GM04503 (cell line): ENCODE measurements at regions not wholly inside any gene's neighbourhood (a gene's known extent, or its start where the extent isn't known, plus 50 kb on each side); places are given as distances from the start of the nearest gene placed in this dataset.
"Not testable (repeated sequence)": the region's sequence is repeated elsewhere in the genome, so short reads cannot be mapped to it uniquely, and the experiment has no call there.

Source experiments
- DNase-seq: peaks from one replicate; pipeline ENCODE4 v3.0.0-alpha.2; 2012; ENCODE audit warnings: low read depth

GRCh38 chr20:51187261-51187660 lies 164.4 kb upstream of the KCNG1 start:
- no peak for DNase-seq

- no peak for DNase-seq
These were observed 163.0 kb upstream of the KCNG1 start for GRCh38 chr20:51185861-51186260.

- DNase-seq: no peak
These were observed 162.4 kb upstream of the KCNG1 start for GRCh38 chr20:51185277-51185676.

- DNase-seq: no peak
These were observed 161.4 kb upstream of the KCNG1 start for GRCh38 chr20:51184289-51184688.

GRCh38 chr20:51183451-51183850 lies 160.5 kb upstream of the KCNG1 start:
- no peak for DNase-seq

GRCh38 chr20:51182571-51182970 lies 159.7 kb upstream of the KCNG1 start:
- DNase-seq: no peak

- DNase-seq: no peak
These were observed 155.2 kb upstream of the KCNG1 start for GRCh38 chr20:51178153-51178552.

- DNase-seq: no peak
These were observed 154.0 kb upstream of the KCNG1 start for GRCh38 chr20:51176876-51177275.

- DNase-seq: no peak
These were observed 153.5 kb upstream of the KCNG1 start for GRCh38 chr20:51176446-51176845.

- DNase-seq: no peak
These were observed 152.8 kb upstream of the KCNG1 start for GRCh38 chr20:51175724-51176123.

- DNase-seq: no peak
These were observed 152.2 kb upstream of the KCNG1 start for GRCh38 chr20:51175156-51175555.

- no peak for DNase-seq
These were observed 151.6 kb upstream of the KCNG1 start for GRCh38 chr20:51174536-51174935.

GRCh38 chr20:51172558-51173428 lies 149.9 kb upstream of the KCNG1 start:
- no peak for DNase-seq

- no peak for DNase-seq
These were observed 148.2 kb upstream of the KCNG1 start for GRCh38 chr20:51171141-51171540.

GRCh38 chr20:51169813-51170212 lies 146.9 kb upstream of the KCNG1 start:
- DNase-seq: no peak

- not testable (repeated sequence) for DNase-seq
These were observed 145.0 kb upstream of the KCNG1 start for GRCh38 chr20:51167911-51168310.

- DNase-seq: no peak
These were observed 143.6 kb upstream of the KCNG1 start for GRCh38 chr20:51166489-51166888.

- DNase-seq: no peak
These were observed 142.2 kb upstream of the KCNG1 start for GRCh38 chr20:51165131-51165530.

GRCh38 chr20:51164731-51165130 lies 141.8 kb upstream of the KCNG1 start:
- no peak for DNase-seq

GRCh38 chr20:51163996-51164600 lies 141.2 kb upstream of the KCNG1 start:
- DNase-seq: no peak

- DNase-seq: no peak
These were observed 139.1 kb upstream of the KCNG1 start for GRCh38 chr20:51162015-51162414.

GRCh38 chr20:51160821-51161220 lies 137.9 kb upstream of the KCNG1 start:
- no peak for DNase-seq

GRCh38 chr20:51159981-51160380 lies 137.1 kb upstream of the KCNG1 start:
- DNase-seq: no peak

- no peak for DNase-seq
These were observed 136.4 kb upstream of the KCNG1 start for GRCh38 chr20:51159303-51159702.
